CD4-positive, CD25-positive, alpha-beta regulatory T cell (primary cell): ENCODE measurements at regions not wholly inside any gene's neighbourhood (a gene's known extent, or its start where the extent isn't known, plus 50 kb on each side); places are given as distances from the start of the nearest gene placed in this dataset.

Experiments used
- ATAC-seq, 2 donors: fragments of 150-1000 bp; cut with Tn5 transposase; one replicate each; pipeline ENCODE4 v1.10.0; 2021; ENCODE audit warnings: low read depth in 2 of 2, moderate number of reproducible peaks in 2 of 2, moderate library complexity in 1 of 2
- DNase-seq, 3 donors: peaks; one replicate each; pipeline versions ENCODE4 v3.0.0 to v3.0.0-alpha.2; 2012 to 2022; ENCODE audit warnings: mixed read lengths in 1 of 3
- H3K27ac ChIP-seq: one replicate; pipeline ENCODE4 v1.7.0; 2013; ENCODE audit warnings: mild to moderate bottlenecking, low read length; ENCODE audit not compliant: insufficient read depth, poor library complexity, severe bottlenecking
- H3K27me3 ChIP-seq: one replicate; pipeline ENCODE4 v1.7.0; 2013; ENCODE audit warnings: low read length; ENCODE audit not compliant: control insufficient read depth, insufficient read depth
- H3K36me3 ChIP-seq: one replicate; pipeline ENCODE4 v1.7.0; 2013; ENCODE audit warnings: mild to moderate bottlenecking, low read length, moderate library complexity; ENCODE audit not compliant: control insufficient read depth, insufficient read depth
- H3K4me1 ChIP-seq: 2 replicates; pipeline ENCODE4 v1.7.0; 2013; ENCODE audit warnings: mild to moderate bottlenecking, low read length; ENCODE audit not compliant: insufficient read depth, control insufficient read depth, poor library complexity, severe bottlenecking
- H3K4me3 ChIP-seq: one replicate; pipeline ENCODE4 v1.7.0; 2013; ENCODE audit warnings: low read depth, mild to moderate bottlenecking, low read length, moderate library complexity
- H3K9me3 ChIP-seq, 2 experiments: 1 replicate in 1 of 2; 2 replicates in 1 of 2; pipeline ENCODE4 v1.7.0; 2013; ENCODE audit warnings: low read length in 2 of 2, mild to moderate bottlenecking in 1 of 2, moderate library complexity in 1 of 2; ENCODE audit not compliant: control insufficient read depth in 2 of 2
- H3K27ac Mint-ChIP-seq, 3 donors: one replicate each; pipeline ENCODE4 v1.8.0; 2020 to 2022; ENCODE audit warnings: mild to moderate bottlenecking in 3 of 3, mixed read lengths in 3 of 3, moderate library complexity in 2 of 3
- H3K27me3 Mint-ChIP-seq: one replicate; pipeline ENCODE4 v1.8.0; 2022; ENCODE audit warnings: mild to moderate bottlenecking, mixed read lengths
- H3K36me3 Mint-ChIP-seq: one replicate; pipeline ENCODE4 v1.8.0; 2020; ENCODE audit warnings: mixed read lengths
- H3K4me1 Mint-ChIP-seq, 4 donors: one replicate each; pipeline ENCODE4 v1.8.0; 2020 to 2022; ENCODE audit warnings: mixed read lengths in 4 of 4, mild to moderate bottlenecking in 1 of 4
- H3K4me3 Mint-ChIP-seq, 4 donors: one replicate each; pipeline ENCODE4 v1.8.0; 2020 to 2022; ENCODE audit warnings: mild to moderate bottlenecking in 4 of 4, mixed read lengths in 4 of 4, moderate library complexity in 3 of 4
- H3K9me3 Mint-ChIP-seq, 7 donors: one replicate each; pipeline ENCODE4 v1.8.0; 2020 to 2022; ENCODE audit warnings: mixed read lengths in 7 of 7, mild to moderate bottlenecking in 3 of 7, moderate library complexity in 2 of 7

- Histone ChIP-seq H3K36me3 (no peaks in the 10 kb centered on the region), H3K9me3 (no peaks in the 10 kb centered on the region), H3K27me3 (no peaks in the 10 kb centered on the region), H3K4me1 (peaks cover 5% of the 10 kb centered on the region), H3K4me3 (no peak overlapping the region), H3K27ac (no peak overlapping the region)
- peaks cover 0 to 6% (median 0%) of the 10 kb centered on the region in 4 donors for H3K4me1 Mint-ChIP-seq
- no peak for ATAC-seq
- DNase-seq: no peak
- H3K36me3 Mint-ChIP-seq: no peaks in the 10 kb centered on the region
- no peak overlapping the region for H3K4me3 Mint-ChIP-seq
- no peaks in the 10 kb centered on the region for H3K9me3 Mint-ChIP-seq
- H3K27me3 Mint-ChIP-seq: peaks cover 5% of the 10 kb centered on the region
- peak overlapping the region in 1 of 3 donors; percentile 2 for H3K27ac Mint-ChIP-seq
Observed at GRCh38 chr5:173739741-173740140, 123.3 kb upstream of the BOD1 start.

GRCh38 chr5:173740400-173740799 is 124.0 kb upstream of the BOD1 start:
- H3K9me3 ChIP-seq: no peaks in the 10 kb centered on the region
- no peaks in the 10 kb centered on the region for H3K9me3 Mint-ChIP-seq
- no peaks in the 10 kb centered on the region for H3K27me3 ChIP-seq
- no peak overlapping the region for H3K4me3 ChIP-seq
- H3K4me3 Mint-ChIP-seq: no peak overlapping the region
- H3K4me1 ChIP-seq: peaks cover 5% of the 10 kb centered on the region
- peaks cover 5% of the 10 kb centered on the region for H3K27me3 Mint-ChIP-seq
- no peaks in the 10 kb centered on the region for H3K36me3 ChIP-seq
- no peak overlapping the region for H3K27ac Mint-ChIP-seq
- no peak overlapping the region for H3K27ac ChIP-seq
- H3K4me1 Mint-ChIP-seq: peaks cover 0 to 6% (median 0%) of the 10 kb centered on the region in 4 donors
- ATAC-seq (no peak), DNase-seq (no peak)
- H3K36me3 Mint-ChIP-seq: no peaks in the 10 kb centered on the region

- no peak overlapping the region for H3K27ac ChIP-seq
- Mint-ChIP-seq H3K27me3 (peaks cover 5% of the 10 kb centered on the region), H3K36me3 (no peaks in the 10 kb centered on the region), H3K9me3 (no peaks in the 10 kb centered on the region), H3K27ac (peak overlapping the region in 1 of 3 donors; percentile 48), H3K4me1 (peaks cover 0 to 6% (median 0%) of the 10 kb centered on the region in 4 donors), H3K4me3 (no peak overlapping the region)
- H3K36me3 ChIP-seq: no peaks in the 10 kb centered on the region
- ATAC-seq: no peak
- H3K4me1 ChIP-seq: peaks cover 5% of the 10 kb centered on the region
- no peak for DNase-seq
- H3K27me3 ChIP-seq: no peaks in the 10 kb centered on the region
- H3K4me3 ChIP-seq: no peak overlapping the region
- no peaks in the 10 kb centered on the region for H3K9me3 ChIP-seq
Observed at GRCh38 chr5:173741087-173741486, 124.6 kb upstream of the BOD1 start.

- DNase-seq (no peak), ATAC-seq (no peak)
- Histone ChIP-seq H3K27me3 (no peaks in the 10 kb centered on the region), H3K27ac (no peak overlapping the region), H3K36me3 (no peaks in the 10 kb centered on the region), H3K4me3 (no peak overlapping the region), H3K4me1 (peaks cover 5% of the 10 kb centered on the region), H3K9me3 (no peaks in the 10 kb centered on the region)
- peaks cover 5% of the 10 kb centered on the region for H3K27me3 Mint-ChIP-seq
- no peaks in the 10 kb centered on the region for H3K36me3 Mint-ChIP-seq
- H3K27ac Mint-ChIP-seq: no peak overlapping the region
- H3K4me1 Mint-ChIP-seq: peaks cover 0 to 6% (median 0%) of the 10 kb centered on the region in 4 donors
- no peaks in the 10 kb centered on the region for H3K9me3 Mint-ChIP-seq
- no peak overlapping the region for H3K4me3 Mint-ChIP-seq
Observed at GRCh38 chr5:173741729-173742431, 125.4 kb upstream of the BOD1 start.

GRCh38 chr5:173742432-173742816 is 126.0 kb upstream of the BOD1 start:
- no peaks in the 10 kb centered on the region for H3K27me3 ChIP-seq
- no peak overlapping the region for H3K4me3 ChIP-seq
- H3K4me1 ChIP-seq: peaks cover 5% of the 10 kb centered on the region
- Mint-ChIP-seq H3K36me3 (no peaks in the 10 kb centered on the region), H3K27ac (no peak overlapping the region), H3K9me3 (no peaks in the 10 kb centered on the region), H3K4me1 (peaks cover 0 to 6% (median 0%) of the 10 kb centered on the region in 4 donors), H3K4me3 (no peak overlapping the region), H3K27me3 (peaks cover 5% of the 10 kb centered on the region)
- no peak overlapping the region for H3K27ac ChIP-seq
- no peaks in the 10 kb centered on the region for H3K9me3 ChIP-seq
- no peaks in the 10 kb centered on the region for H3K36me3 ChIP-seq
- ATAC-seq (no peak), DNase-seq (peak in 1 of 3 donors; percentile 51)

- Histone ChIP-seq H3K36me3 (no peaks in the 10 kb centered on the region), H3K9me3 (no peaks in the 10 kb centered on the region), H3K27me3 (no peaks in the 10 kb centered on the region), H3K27ac (no peak overlapping the region), H3K4me3 (no peak overlapping the region), H3K4me1 (peaks cover 5% of the 10 kb centered on the region)
- Mint-ChIP-seq H3K27ac (peak overlapping the region in 1 of 3 donors; percentile 45), H3K9me3 (no peaks in the 10 kb centered on the region), H3K4me1 (peaks cover 0 to 6% (median 0%) of the 10 kb centered on the region in 4 donors), H3K36me3 (no peaks in the 10 kb centered on the region), H3K27me3 (peaks cover 5% of the 10 kb centered on the region), H3K4me3 (no peak overlapping the region)
- DNase-seq (no peak), ATAC-seq (no peak)
Observed at GRCh38 chr5:173743641-173744343, 127.3 kb upstream of the BOD1 start.

GRCh38 chr5:173744551-173744950 is 128.1 kb upstream of the BOD1 start:
- no peak overlapping the region for H3K27ac ChIP-seq
- no peak for ATAC-seq
- peaks cover 0 to 6% (median 0%) of the 10 kb centered on the region in 4 donors for H3K4me1 Mint-ChIP-seq
- H3K27me3 Mint-ChIP-seq: peaks cover 3% of the 10 kb centered on the region
- H3K4me3 Mint-ChIP-seq: no peak overlapping the region
- H3K9me3 ChIP-seq: no peaks in the 10 kb centered on the region
- DNase-seq: no peak
- no peaks in the 10 kb centered on the region for H3K9me3 Mint-ChIP-seq
- no peaks in the 10 kb centered on the region for H3K36me3 ChIP-seq
- no peak overlapping the region for H3K4me3 ChIP-seq
- no peaks in the 10 kb centered on the region for H3K36me3 Mint-ChIP-seq
- peaks cover 5% of the 10 kb centered on the region for H3K4me1 ChIP-seq
- no peaks in the 10 kb centered on the region for H3K27me3 ChIP-seq
- H3K27ac Mint-ChIP-seq: peak overlapping the region in 1 of 3 donors; percentile 47
